ENCODE measurements at regions not wholly inside any gene's neighbourhood (a gene's known extent, or its start where the extent isn't known, plus 50 kb on each side); places are given as distances from the start of the nearest gene placed in this dataset.

- Histone ChIP-seq H3K4me1 (no peaks in the 10 kb centered on the region), H3K36me3 (no peaks in the 10 kb centered on the region), H3K27ac (no peak overlapping the region), H3K27me3 (peaks cover 0 to 3% (median 0%) of the 10 kb centered on the region in 3 donors), H3K4me3 (no peak overlapping the region), H3K9me3 (no peaks in the 10 kb centered on the region)
- ATAC-seq (no peak), DNase-seq (no peak)
- intact Hi-C loops (cut with DNase I; ENCODE audit: low total_unique reads) (no loop called here), in situ Hi-C loops (cut with MboI; ENCODE audit: low sequenced_read_pairs in 4 of 4) (loop anchor here in 2 of 4 donors (25.0 kb wide), 2 partner anchors 344 to 369 kb away; no protein-coding TSS in a partner anchor)
- no peak for TF ChIP-seq POLR2A (IDR thresholded peaks at IDR 0.05)
- TF ChIP-seq, protein P1, sequence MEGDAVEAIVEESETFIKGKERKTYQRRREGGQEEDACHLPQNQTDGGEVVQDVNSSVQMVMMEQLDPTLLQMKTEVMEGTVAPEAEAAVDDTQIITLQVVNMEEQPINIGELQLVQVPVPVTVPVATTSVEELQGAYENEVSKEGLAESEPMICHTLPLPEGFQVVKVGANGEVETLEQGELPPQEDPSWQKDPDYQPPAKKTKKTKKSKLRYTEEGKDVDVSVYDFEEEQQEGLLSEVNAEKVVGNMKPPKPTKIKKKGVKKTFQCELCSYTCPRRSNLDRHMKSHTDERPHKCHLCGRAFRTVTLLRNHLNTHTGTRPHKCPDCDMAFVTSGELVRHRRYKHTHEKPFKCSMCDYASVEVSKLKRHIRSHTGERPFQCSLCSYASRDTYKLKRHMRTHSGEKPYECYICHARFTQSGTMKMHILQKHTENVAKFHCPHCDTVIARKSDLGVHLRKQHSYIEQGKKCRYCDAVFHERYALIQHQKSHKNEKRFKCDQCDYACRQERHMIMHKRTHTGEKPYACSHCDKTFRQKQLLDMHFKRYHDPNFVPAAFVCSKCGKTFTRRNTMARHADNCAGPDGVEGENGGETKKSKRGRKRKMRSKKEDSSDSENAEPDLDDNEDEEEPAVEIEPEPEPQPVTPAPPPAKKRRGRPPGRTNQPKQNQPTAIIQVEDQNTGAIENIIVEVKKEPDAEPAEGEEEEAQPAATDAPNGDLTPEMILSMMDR (IDR thresholded peaks at IDR 0.05 in 4 of 5, conservative IDR thresholded peaks at IDR 0.05 in 1 of 5) = no peak
Observed at GRCh38 chr1:233443040-233443760, 115.7 kb downstream of the MAP3K21 start.

- in situ Hi-C loops (cut with MboI; ENCODE audit: low sequenced_read_pairs in 4 of 4) = loop anchor here in 2 of 4 donors (25.0 kb wide), 2 partner anchors 343 to 368 kb away; no protein-coding TSS in a partner anchor
- ATAC-seq = no peak
- intact Hi-C loops (cut with DNase I; ENCODE audit: low total_unique reads) = no loop called here
Observed at GRCh38 chr1:233444484-233444883, 117.0 kb downstream of the MAP3K21 start.

DNA sequence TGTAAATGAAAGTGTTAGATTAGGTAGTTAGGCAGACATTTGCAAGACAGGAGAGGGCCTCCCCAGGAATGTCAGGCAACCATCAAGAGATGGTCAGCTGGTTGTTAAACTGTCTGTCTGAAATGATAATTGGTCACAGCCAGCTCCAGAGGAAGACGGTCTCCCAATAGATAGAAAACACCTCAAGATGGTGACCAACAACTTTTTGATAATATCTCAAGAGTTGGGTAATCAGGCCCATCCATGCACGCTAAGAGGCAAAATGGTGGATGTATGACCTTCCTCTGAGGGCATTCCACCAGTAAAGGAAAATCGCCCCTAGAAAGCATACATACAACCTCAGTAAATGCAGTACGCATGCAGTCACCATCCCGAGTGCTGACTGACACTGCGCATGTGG is 118.2 kb downstream of the MAP3K21 start:
- DNase-seq = no peak
- no peaks in the 10 kb centered on the region for H3K27me3 ChIP-seq
- H3K9me3 ChIP-seq = no peaks in the 10 kb centered on the region
- H3K4me1 ChIP-seq = no peaks in the 10 kb centered on the region
- no peak overlapping the region for H3K4me3 ChIP-seq
- no peaks in the 10 kb centered on the region for H3K36me3 ChIP-seq
- intact Hi-C loops (cut with DNase I; ENCODE audit: low total_unique reads) = no loop called here
- in situ Hi-C loops (cut with MboI; ENCODE audit: low sequenced_read_pairs in 4 of 4) = loop anchor here in 2 of 4 donors (25.0 kb wide), 2 partner anchors 342 to 367 kb away; no protein-coding TSS in a partner anchor
- no peak for TF ChIP-seq POLR2A (IDR thresholded peaks at IDR 0.05)
- TF ChIP-seq, protein P1 (IDR thresholded peaks at IDR 0.05 in 4 of 5, conservative IDR thresholded peaks at IDR 0.05 in 1 of 5) = no peak
- H3K27ac ChIP-seq = no peak overlapping the region
- no peak for ATAC-seq

More at GRCh38 chr1:233444484-233444883, 117.0 kb downstream of the MAP3K21 start:
- TF ChIP-seq, protein P1 (IDR thresholded peaks at IDR 0.05 in 4 of 5, conservative IDR thresholded peaks at IDR 0.05 in 1 of 5) = no peak
- no peak for TF ChIP-seq POLR2A (IDR thresholded peaks at IDR 0.05)
- Histone ChIP-seq H3K27me3 (peaks cover 0 to 3% (median 0%) of the 10 kb centered on the region in 3 donors), H3K9me3 (no peaks in the 10 kb centered on the region), H3K27ac (no peak overlapping the region), H3K4me3 (no peak overlapping the region), H3K4me1 (no peaks in the 10 kb centered on the region), H3K36me3 (no peaks in the 10 kb centered on the region)
- DNase-seq = no peak

- no peak for TF ChIP-seq POLR2A (IDR thresholded peaks at IDR 0.05)
- TF ChIP-seq, protein P1 (IDR thresholded peaks at IDR 0.05 in 4 of 5, conservative IDR thresholded peaks at IDR 0.05 in 1 of 5) = no peak
- in situ Hi-C loops (cut with MboI; ENCODE audit: low sequenced_read_pairs in 4 of 4) (loop anchor here in 2 of 4 donors (25.0 kb wide), 2 partner anchors 340 to 365 kb away; no protein-coding TSS in a partner anchor), intact Hi-C loops (cut with DNase I; ENCODE audit: low total_unique reads) (no loop called here)
- no peak overlapping the region for H3K4me3 ChIP-seq
- ATAC-seq (no peak), DNase-seq (no peak)
- no peaks in the 10 kb centered on the region for H3K27me3 ChIP-seq
- H3K27ac ChIP-seq = no peak overlapping the region
- H3K36me3 ChIP-seq = no peaks in the 10 kb centered on the region
- no peaks in the 10 kb centered on the region for H3K9me3 ChIP-seq
- no peaks in the 10 kb centered on the region for H3K4me1 ChIP-seq
Observed at GRCh38 chr1:233446935-233447334, 119.4 kb downstream of the MAP3K21 start.

Data from gastrocnemius medialis (tissue), 4 donors.